LNCaP clone FGC (cell line): ENCODE measurements at regions not wholly inside any gene's neighbourhood (a gene's known extent, or its start where the extent isn't known, plus 50 kb on each side); places are given as distances from the start of the nearest gene placed in this dataset.
"Not testable (repeated sequence)": the region's sequence is repeated elsewhere in the genome, so short reads cannot be mapped to it uniquely, and the experiment has no call there.

ENCODE experiments used
- DNase-seq: peaks from one replicate; pipeline ENCODE4 v3.0.0-alpha.2; 2011; ENCODE audit warnings: low read depth
- H3K4me3 ChIP-seq: 2 replicates; pipeline ENCODE4 v1.5.1; 2011; ENCODE audit warnings: mild to moderate bottlenecking, low read depth, low read length, control low read depth
- TF ChIP-seq, protein P1 (sequence below): IDR thresholded peaks from 2 replicates; pipeline ENCODE4 v1.5.1; 2012; ENCODE audit warnings: mild to moderate bottlenecking; ENCODE audit not compliant: control insufficient read depth, insufficient read depth; ENCODE audit errors: extremely low read depth

DNA sequence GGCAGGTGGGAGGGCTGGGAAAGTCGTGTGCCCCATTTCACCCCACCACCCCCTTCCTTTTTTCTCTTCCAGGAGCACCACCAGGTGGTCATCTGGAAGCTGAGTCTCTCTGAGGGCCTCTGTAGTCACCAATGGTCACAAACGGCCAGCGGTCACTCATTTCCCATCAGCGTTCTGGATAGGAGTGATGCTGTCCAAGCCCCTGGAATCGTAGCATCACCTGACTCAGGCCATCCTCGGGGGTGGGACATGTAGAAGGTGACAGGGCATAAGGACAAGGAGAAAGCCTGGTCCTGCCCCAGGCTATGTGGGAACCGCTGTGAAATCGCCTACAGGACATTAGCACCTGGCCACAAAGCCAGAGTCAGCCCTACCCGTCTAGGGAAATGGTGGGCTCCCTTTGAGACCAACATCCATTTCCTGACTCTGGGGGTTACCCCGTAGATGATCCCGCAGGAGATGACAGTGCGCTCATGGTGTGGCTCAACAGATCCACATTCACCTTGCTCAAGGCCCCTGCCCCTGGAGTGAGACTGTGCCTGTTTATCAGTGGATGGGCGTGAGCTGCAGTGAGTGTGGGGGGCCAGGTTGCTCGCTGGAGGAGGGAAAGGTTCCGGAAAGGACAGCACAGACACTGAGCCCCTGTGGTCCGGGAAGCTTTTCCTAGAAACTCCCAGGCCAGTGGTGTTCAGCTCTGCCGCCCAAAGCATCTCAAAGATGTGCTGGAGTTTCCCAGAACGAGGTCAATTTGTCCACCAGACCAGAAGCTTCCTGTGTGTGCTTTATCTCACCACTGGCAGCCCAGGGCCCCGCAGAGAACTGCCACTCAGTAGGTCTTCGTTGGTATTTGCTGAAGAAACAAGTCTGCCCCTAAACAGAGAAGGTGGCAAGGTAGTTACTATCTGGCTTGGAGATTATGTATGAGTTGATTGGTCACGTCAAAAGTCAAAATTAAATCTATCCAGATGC, 61.1 kb upstream of the UNC5A start:
- no peak overlapping the region for H3K4me3 ChIP-seq
- TF ChIP-seq, protein P1, sequence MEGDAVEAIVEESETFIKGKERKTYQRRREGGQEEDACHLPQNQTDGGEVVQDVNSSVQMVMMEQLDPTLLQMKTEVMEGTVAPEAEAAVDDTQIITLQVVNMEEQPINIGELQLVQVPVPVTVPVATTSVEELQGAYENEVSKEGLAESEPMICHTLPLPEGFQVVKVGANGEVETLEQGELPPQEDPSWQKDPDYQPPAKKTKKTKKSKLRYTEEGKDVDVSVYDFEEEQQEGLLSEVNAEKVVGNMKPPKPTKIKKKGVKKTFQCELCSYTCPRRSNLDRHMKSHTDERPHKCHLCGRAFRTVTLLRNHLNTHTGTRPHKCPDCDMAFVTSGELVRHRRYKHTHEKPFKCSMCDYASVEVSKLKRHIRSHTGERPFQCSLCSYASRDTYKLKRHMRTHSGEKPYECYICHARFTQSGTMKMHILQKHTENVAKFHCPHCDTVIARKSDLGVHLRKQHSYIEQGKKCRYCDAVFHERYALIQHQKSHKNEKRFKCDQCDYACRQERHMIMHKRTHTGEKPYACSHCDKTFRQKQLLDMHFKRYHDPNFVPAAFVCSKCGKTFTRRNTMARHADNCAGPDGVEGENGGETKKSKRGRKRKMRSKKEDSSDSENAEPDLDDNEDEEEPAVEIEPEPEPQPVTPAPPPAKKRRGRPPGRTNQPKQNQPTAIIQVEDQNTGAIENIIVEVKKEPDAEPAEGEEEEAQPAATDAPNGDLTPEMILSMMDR, result no peak
- DNase-seq, result no peak

DNA sequence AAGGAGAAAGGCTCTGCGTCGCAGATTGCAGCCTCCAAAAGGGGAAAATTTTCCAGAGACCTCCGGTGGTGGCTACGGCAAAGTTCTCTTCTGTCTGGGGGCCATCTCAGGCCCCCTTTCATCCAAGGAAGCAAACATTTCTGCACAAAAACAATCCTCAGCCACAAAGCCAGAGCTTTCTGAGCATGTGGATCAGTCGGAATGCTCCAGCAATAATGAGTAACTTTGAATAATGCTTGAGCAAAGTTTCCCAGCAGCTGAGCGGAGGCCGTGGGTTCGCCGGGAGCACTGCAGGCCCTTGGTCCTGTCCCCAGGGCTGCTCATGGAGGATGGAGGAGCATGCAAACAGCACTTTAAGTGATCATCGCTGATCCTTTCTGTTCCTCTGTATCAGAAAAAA, 60.2 kb upstream of the UNC5A start:
- TF ChIP-seq, protein P1, result no peak
- no peak for DNase-seq
- H3K4me3 ChIP-seq, result no peak overlapping the region

DNA sequence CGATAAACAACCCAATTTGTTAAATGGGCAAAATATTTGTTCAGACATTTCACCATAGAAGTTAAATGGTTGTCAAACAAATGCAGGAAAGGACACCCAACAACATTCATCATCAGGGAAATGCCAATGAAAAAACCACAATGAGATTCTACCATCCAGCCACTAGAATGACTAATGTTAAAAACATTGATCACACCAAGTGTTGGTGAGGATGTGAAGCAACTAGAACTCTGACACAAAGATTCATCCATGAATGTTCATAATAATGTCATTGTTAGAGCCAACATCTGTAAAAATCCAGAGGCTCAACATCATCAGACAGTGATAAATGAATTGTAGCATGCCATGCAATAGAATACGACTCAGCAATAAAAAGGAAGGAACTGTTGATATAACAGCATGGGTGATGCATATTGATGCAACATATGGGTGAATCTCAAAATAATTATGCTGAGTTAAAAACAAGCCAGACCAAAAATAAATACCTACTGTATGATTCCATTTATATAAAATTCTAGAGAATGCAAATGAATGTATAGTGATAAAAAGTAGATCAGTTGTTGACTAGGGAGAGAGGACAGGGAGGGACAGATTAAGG, 55.9 kb upstream of the UNC5A start:
- H3K4me3 ChIP-seq, result no peak overlapping the region
- TF ChIP-seq, protein P1, result no peak
- no peak for DNase-seq

DNA sequence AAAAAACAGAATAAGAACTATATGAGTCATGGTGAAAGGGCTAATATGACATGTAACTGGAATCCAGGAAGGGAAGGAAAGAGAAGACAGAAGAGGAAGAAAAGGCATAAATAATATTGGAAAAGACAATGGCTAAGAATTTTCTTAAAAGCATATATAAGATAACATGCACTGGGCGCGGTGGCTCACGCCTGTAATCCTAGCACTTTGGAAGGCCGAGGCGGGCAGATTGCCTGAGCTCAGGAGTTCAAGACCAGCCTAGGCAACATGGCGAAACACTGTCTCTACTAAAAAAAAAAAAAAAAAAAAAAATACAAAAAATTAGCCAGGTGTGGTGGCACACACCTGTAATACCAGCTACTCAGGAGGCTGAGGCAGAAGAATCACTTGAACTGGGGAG, 54.8 kb upstream of the UNC5A start:
- DNase-seq, result not testable (repeated sequence)

DNA sequence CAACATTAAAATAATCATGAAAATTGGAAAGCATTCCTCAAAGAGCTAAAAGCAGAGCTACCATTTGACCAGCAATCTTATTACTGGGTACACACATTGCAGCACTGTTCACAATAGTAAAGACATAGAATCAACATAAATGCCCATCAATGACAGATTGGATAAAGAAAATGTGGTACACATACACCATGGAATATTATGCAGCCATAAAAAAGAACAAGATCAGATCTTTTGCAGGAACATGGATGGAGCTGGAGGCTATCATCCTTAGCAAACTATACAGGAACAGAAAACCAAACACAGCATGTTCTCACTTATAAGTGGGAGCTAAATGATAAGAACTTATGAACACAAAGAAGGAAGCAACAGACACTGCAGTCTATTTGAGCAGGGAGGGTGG, 52.8 kb upstream of the UNC5A start:
- not testable (repeated sequence) for DNase-seq

More for the DNA sequence above, 54.8 kb upstream of the UNC5A start:
- not testable (repeated sequence) for H3K4me3 ChIP-seq

More for the DNA sequence above, 52.8 kb upstream of the UNC5A start:
- H3K4me3 ChIP-seq, result not testable (repeated sequence)
